A549 (cell line): ENCODE measurements at regions not wholly inside any gene's neighbourhood (a gene's known extent, or its start where the extent isn't known, plus 50 kb on each side); places are given as distances from the start of the nearest gene placed in this dataset.

Source experiments
- ATAC-seq, 2 experiments: fragments of 200-7000 bp in 1 of 2; fragments of >200 bp in 1 of 2; cut with Nextera tagmentation in 1 of 2; cut with Tn5 transposase in 1 of 2; 3 replicates each; pipeline versions ENCODE4 v1.8.0 to v1.9.1; 2018 to 2020; ENCODE audit warnings: mild to moderate bottlenecking in 1 of 2, moderate library complexity in 1 of 2
- CTCF ChIA-PET: fragments of 300-600 bp; sonication (Branson Sonifier 250); formaldehyde crosslinking; extraction: SDS; loops from one replicate; lab custom pipeline; 2021; ENCODE audit warnings: antibody characterized with exemption, inconsistent platforms; lab: Yijun Ruan, JAX
- POLR2A ChIA-PET: fragments of 350-600 bp; formaldehyde crosslinking; extraction: SDS; loops from one replicate; lab custom pipeline; 2021; ENCODE audit warnings: antibody characterized with exemption, inconsistent platforms; lab: Yijun Ruan, JAX
- DNase-seq, 2 experiments: peaks; one replicate each; pipeline versions ENCODE4 v3.0.0 to v3.0.0-alpha.2; 2011 to 2016; ENCODE audit warnings: low read depth in 1 of 2, low spot score in 1 of 2
- FAIRE-seq: peaks from 2 replicates; lab custom pipeline; 2011; peaks lifted over from hg19 to GRCh38; lab: Jason Lieb, UNC
- H3K27ac ChIP-seq, 2 experiments: fragments of >200 bp; sonication (Bioruptor Twin); formaldehyde crosslinking; 3 replicates each; pipeline ENCODE4 v1.5.1; 2016 to 2017
- H3K4me1 ChIP-seq: fragments of >200 bp; sonication (Bioruptor Twin); formaldehyde crosslinking; 3 replicates; pipeline ENCODE4 v1.6.1; 2016
- H3K4me2 ChIP-seq: fragments of >200 bp; sonication (Bioruptor Twin); formaldehyde crosslinking; 3 replicates; pipeline ENCODE4 v1.6.1; 2016
- H3K4me3 ChIP-seq: fragments of >200 bp; sonication (Bioruptor Twin); formaldehyde crosslinking; 3 replicates; pipeline ENCODE4 v1.5.1; 2016
- H3K9me3 ChIP-seq: fragments of >200 bp; sonication (Bioruptor Twin); formaldehyde crosslinking; 3 replicates; pipeline ENCODE4 v1.6.1; 2016
- ATOH8 ChIP-seq: fragments of 250-450 bp; sonication (Bioruptor Pico); IDR thresholded peaks from 2 replicates; pipeline ENCODE4 v1.5.0; 2020; ENCODE audit warnings: low read depth, mild to moderate bottlenecking, moderate library complexity
- CHD2 ChIP-seq: fragments of 150-350 bp; IDR thresholded peaks from 2 replicates; pipeline ENCODE4 v1.6.1; 2014; ENCODE audit warnings: low read length; ENCODE audit not compliant: partially characterized antibody
- CHD4 ChIP-seq: fragments of 200-600 bp; sonication (generic); IDR thresholded peaks from 2 replicates; pipeline ENCODE4 v1.6.1; 2016; ENCODE audit warnings: antibody characterized with exemption, mild to moderate bottlenecking, borderline replicate concordance
- E2F6 ChIP-seq: IDR thresholded peaks from 2 replicates; pipeline ENCODE4 v1.6.1; 2012; ENCODE audit warnings: low read depth, borderline replicate concordance
- EHMT2 ChIP-seq: fragments of 200-600 bp; sonication (generic); IDR thresholded peaks from 2 replicates; pipeline ENCODE4 v1.6.1; 2016; ENCODE audit warnings: antibody characterized with exemption, low read depth, mild to moderate bottlenecking, moderate library complexity
- ELK1 ChIP-seq: fragments of 150-350 bp; IDR thresholded peaks from 2 replicates; pipeline ENCODE4 v1.6.1; 2014; ENCODE audit warnings: low read depth, mild to moderate bottlenecking, low read length
- FOSL2 ChIP-seq, 2 experiments: fragments of 450-650 bp in 1 of 2; fragments of >200 bp in 1 of 2; sonication (Bioruptor Twin) in 1 of 2; formaldehyde crosslinking; IDR thresholded peaks; 2 replicates each; pipeline versions ENCODE4 v1.5.0 to v1.6.1; 2016 to 2020; ENCODE audit warnings: mild to moderate bottlenecking in 1 of 2, moderate library complexity in 1 of 2
- HOXA7 ChIP-seq: fragments of 250-450 bp; sonication (Bioruptor Pico); IDR thresholded peaks from 2 replicates; pipeline ENCODE4 v1.5.0; 2020; ENCODE audit warnings: mild to moderate bottlenecking, moderate library complexity
- MAX ChIP-seq: IDR thresholded peaks from 2 replicates; pipeline ENCODE4 v1.6.1; 2012
- NFE2L2 ChIP-seq: fragments of 150-350 bp; conservative IDR thresholded peaks from 2 replicates; pipeline ENCODE4 v1.6.1; 2014; ENCODE audit warnings: low read length
- POLR2AphosphoS2 ChIP-seq: conservative IDR thresholded peaks from 2 replicates; pipeline ENCODE4 v1.6.1; 2012; ENCODE audit warnings: low read length, improper control_type of control experiment, inconsistent platforms
- RCOR1 ChIP-seq: fragments of 150-350 bp; IDR thresholded peaks from 2 replicates; pipeline ENCODE4 v1.6.1; 2014; ENCODE audit warnings: antibody characterized with exemption, low read length, low read depth
- REST ChIP-seq: fragments of 200-600 bp; sonication (generic); IDR thresholded peaks from 2 replicates; pipeline ENCODE4 v1.6.1; 2016; ENCODE audit warnings: antibody characterized with exemption, mild to moderate bottlenecking, moderate library complexity
- RFX5 ChIP-seq: fragments of 450-650 bp; IDR thresholded peaks from 2 replicates; pipeline ENCODE4 v1.7.1; 2014; ENCODE audit warnings: antibody characterized with exemption, mild to moderate bottlenecking, moderate library complexity
- SMC3 ChIP-seq: fragments of >200 bp; sonication (Bioruptor Twin); formaldehyde crosslinking; IDR thresholded peaks from 3 replicates; pipeline ENCODE4 v1.6.1; 2018; ENCODE audit warnings: inconsistent platforms
- TFCP2L1 ChIP-seq: fragments of 250-450 bp; sonication (Bioruptor Pico); IDR thresholded peaks from 2 replicates; pipeline ENCODE4 v1.5.0; 2021; ENCODE audit warnings: mild to moderate bottlenecking
- ZNF302 ChIP-seq: fragments of 250-450 bp; sonication (Bioruptor Pico); IDR thresholded peaks from 2 replicates; pipeline ENCODE4 v1.9.0; 2021; ENCODE audit warnings: inconsistent platforms, mild to moderate bottlenecking, moderate library complexity
- WGBS: methylation state at CpG from one replicate; pipeline ENCODE4 v1.1.6; 2017; ENCODE audit errors: missing lambda C conversion rate; 5-methylcytosine and 5-hydroxymethylcytosine counted together

- no peak for FAIRE-seq
- Histone ChIP-seq H3K4me2 (no peak overlapping the region), H3K4me1 (no peaks in the 10 kb centered on the region), H3K27ac (no peak overlapping the region), H3K4me3 (no peak overlapping the region), H3K9me3 (no peaks in the 10 kb centered on the region)
- DNase-seq: no peak
- POLR2A ChIA-PET: no interaction called here
- no peak for ATAC-seq
- no peak for TF ChIP-seq ELK1
- CTCF ChIA-PET: no interaction called here
- WGBS: 9% methylated on average over 4 of the region's 4 CpGs
These were observed 269.0 kb downstream of the OXSM start for GRCh38 chr3:26058901-26059321.

GRCh38 chr3:26061947-26062346 is 272.1 kb downstream of the OXSM start:
- no peaks in the 10 kb centered on the region for H3K9me3 ChIP-seq
- POLR2A ChIA-PET: no interaction called here

More at GRCh38 chr3:26061947-26062346, 272.1 kb downstream of the OXSM start:
- TF ChIP-seq TFCP2L1 (CRISPR knock-in tag) (no peak), REST (no peak), MAX (no peak), POLR2AphosphoS2 (no peak), NFE2L2 (no peak), RCOR1 (no peak), ATOH8 (CRISPR knock-in tag) (no peak), E2F6 (no peak), CHD2 (no peak), EHMT2 (no peak), RFX5 (no peak), HOXA7 (CRISPR knock-in tag) (no peak), SMC3 (no peak), ZNF302 (CRISPR knock-in tag) (no peak), CHD4 (no peak), FOSL2 (IDR thresholded peaks at IDR 0.05) (no peak), FOSL2 (CRISPR knock-in tag; IDR thresholded peaks at IDR 0.05) (no peak)
- no peak for FAIRE-seq
- Histone ChIP-seq H3K27ac (no peak overlapping the region), H3K4me2 (no peak overlapping the region), H3K4me1 (no peaks in the 10 kb centered on the region), H3K4me3 (no peak overlapping the region)
- no peak for ATAC-seq
- CTCF ChIA-PET: no interaction called here
- DNase-seq: no peak
